K562 (cell line): ENCODE measurements at regions not wholly inside any gene's neighbourhood (a gene's known extent, or its start where the extent isn't known, plus 50 kb on each side); places are given as distances from the start of the nearest gene placed in this dataset.

Experiments used
- ATAC-seq: fragments of 200-7000 bp; cut with Tn5 transposase; 3 replicates; pipeline ENCODE4 v1.9.1; 2020; ENCODE audit warnings: moderate library complexity
- BruUV-seq: library from RNA; stranded (reverse); fragments of 400-500 nt; replicated peaks from 2 replicates; lab custom pipeline; 2021; lab: Mats Ljungman, UMichigan
- CTCF ChIA-PET: fragments of 300-600 bp; formaldehyde crosslinking; extraction: SDS; loops from one replicate; lab custom pipeline; 2021; ENCODE audit warnings: low intra/inter-chr PET ratio; lab: Yijun Ruan, JAX
- POLR2A ChIA-PET: fragments of 300-600, 350-650 bp; sonication (Branson Sonifier 250); formaldehyde crosslinking; extraction: SDS; loops from one replicate; lab custom pipeline; 2021; ENCODE audit warnings: antibody characterized with exemption, inconsistent platforms; lab: Yijun Ruan, JAX
- DNase-seq, 4 experiments: peaks; one replicate each; pipeline versions ENCODE4 v3.0.0 to v3.0.0-alpha.2; 2011 to 2018; ENCODE audit warnings: low spot score in 3 of 4, mixed read lengths in 3 of 4; ENCODE audit errors: extremely low read depth in 1 of 4
- FAIRE-seq: peaks from 2 replicates; lab custom pipeline; 2011; peaks lifted over from hg19 to GRCh38; lab: Jason Lieb, UNC
- H2AFZ ChIP-seq: 2 replicates; pipeline ENCODE4 v1.6.0; 2011; ENCODE audit warnings: low read depth, low read length, control low read depth, inconsistent platforms
- H3K27ac ChIP-seq: fragments of 200-600 bp; 3 replicates; pipeline ENCODE4 v1.8.0; 2011; ENCODE audit warnings: low read depth, mild to moderate bottlenecking, control low read depth, inconsistent platforms, low read length, moderate library complexity, mixed read lengths; ENCODE audit errors: extremely low read depth
- H3K27me3 ChIP-seq, 2 experiments: fragments of 300-600 bp in 1 of 2; 2 replicates in 1 of 2; 3 replicates in 1 of 2; pipeline versions ENCODE4 v1.6.0 to v1.8.0; 2011; ENCODE audit warnings: inconsistent platforms in 2 of 2, low read length in 2 of 2, mild to moderate bottlenecking in 1 of 2, mixed read lengths in 1 of 2, moderate library complexity in 1 of 2; ENCODE audit not compliant: control insufficient read depth in 2 of 2, insufficient read depth in 2 of 2
- H3K36me3 ChIP-seq: fragments of 300-600 bp; 3 replicates; pipeline ENCODE4 v1.8.0; 2011; ENCODE audit warnings: mild to moderate bottlenecking, low read length, inconsistent platforms; ENCODE audit not compliant: control insufficient read depth, insufficient read depth
- H3K4me1 ChIP-seq, 2 experiments: fragments of 200-600 bp in 1 of 2; replicated peaks in 1 of 2; 2 replicates in 1 of 2; 3 replicates in 1 of 2; pipeline versions ENCODE4 v1.5.1 to v1.8.0; 2011; ENCODE audit warnings: inconsistent platforms in 2 of 2, low read length in 2 of 2, mild to moderate bottlenecking in 1 of 2, mixed read lengths in 1 of 2, moderate library complexity in 1 of 2; ENCODE audit not compliant: control insufficient read depth in 2 of 2, insufficient read depth in 2 of 2
- H3K4me2 ChIP-seq: 2 replicates; pipeline ENCODE4 v1.6.1; 2011; ENCODE audit warnings: low read length, control low read depth, inconsistent platforms, mixed read lengths; ENCODE audit not compliant: insufficient read depth
- H3K4me3 ChIP-seq: fragments of 200-600 bp; sonication (generic), shearing (Covaris generic); 2 replicates; pipeline ENCODE4 v1.5.1; 2016; ENCODE audit warnings: control low read depth, inconsistent platforms
- H3K79me2 ChIP-seq: fragments of 200-600 bp; 3 replicates; pipeline ENCODE4 v1.8.0; 2011; ENCODE audit warnings: low read length, inconsistent platforms; ENCODE audit not compliant: control insufficient read depth, insufficient read depth
- H3K9ac ChIP-seq, 2 experiments: 2 replicates each; pipeline versions ENCODE4 v1.6.0 to v1.6.1; 2011; ENCODE audit warnings: low read depth in 2 of 2, low read length in 2 of 2, control low read depth in 1 of 2, inconsistent platforms in 1 of 2, mild to moderate bottlenecking in 1 of 2, mixed read lengths in 1 of 2; ENCODE audit not compliant: insufficient read depth in 1 of 2
- H3K9me1 ChIP-seq: one replicate; pipeline ENCODE4 v1.6.0; 2011; ENCODE audit warnings: inconsistent platforms, mild to moderate bottlenecking, low read length, moderate library complexity; ENCODE audit not compliant: control insufficient read depth, insufficient read depth
- H3K9me3 ChIP-seq: replicated peaks from 2 replicates; pipeline ENCODE4 v1.5.1; 2011; ENCODE audit warnings: low read depth, low read length, inconsistent platforms; ENCODE audit not compliant: control insufficient read depth, insufficient read depth
- H4K20me1 ChIP-seq: replicated peaks from 2 replicates; pipeline ENCODE4 v1.6.1; 2011; ENCODE audit warnings: low read length, inconsistent platforms, mixed read lengths; ENCODE audit not compliant: control insufficient read depth, insufficient read depth
- ESRRB ChIP-seq: fragments of 250-450 bp; sonication (Bioruptor Pico); IDR thresholded peaks from 2 replicates; pipeline ENCODE4 v1.5.0; 2020; ENCODE audit warnings: mild to moderate bottlenecking, moderate library complexity, borderline replicate concordance
- GABPA ChIP-seq: fragments of 200-800 bp; sonication (Bioruptor generic); conservative IDR thresholded peaks from 2 replicates; pipeline ENCODE4 v1.6.1; 2016; ENCODE audit warnings: low read depth, missing genetic modification characterization, missing compliant biosample characterization
- PHF21A ChIP-seq: fragments of 450-650 bp; IDR thresholded peaks from 2 replicates; pipeline ENCODE4 v1.6.1; 2017; ENCODE audit warnings: low read depth, borderline replicate concordance
- PML ChIP-seq: IDR thresholded peaks from 2 replicates; pipeline ENCODE4 v1.6.1; 2012; ENCODE audit warnings: low read length, inconsistent platforms
- POLR2AphosphoS5 ChIP-seq: IDR thresholded peaks from 2 replicates; pipeline ENCODE4 v1.6.1; 2011; ENCODE audit warnings: mild to moderate bottlenecking, low read depth, low read length, moderate library complexity; ENCODE audit not compliant: control insufficient read depth, insufficient read depth
- XRCC4 ChIP-seq: IDR thresholded peaks from one replicate; pipeline ENCODE4 v1.6.1; 2011; ENCODE audit not compliant: insufficient read depth, insufficient read length; ENCODE audit errors: extremely low read depth
- WGBS: fragments of 100-300 bp; shearing (Covaris generic); methylation state at CpG from one replicate; pipeline ENCODE4 v1.1.6; 2016; ENCODE audit warnings: low coverage, mixed read lengths; ENCODE audit not compliant: insufficient coverage; ENCODE audit errors: missing lambda C conversion rate; 5-methylcytosine and 5-hydroxymethylcytosine counted together
- in situ Hi-C: fragments of 300-500 bp; cut with MboI; formaldehyde crosslinking; loops from 4 replicates; pipeline ENCODE4 v1.15.0; 2018; ENCODE audit warnings: inconsistent platforms, mixed read lengths
- intact Hi-C: fragments of 100-400 bp; cut with micrococcal nuclease; formaldehyde crosslinking; loops from 2 replicates; pipeline ENCODE4 v1.14.2; 2022
- TF ChIP-seq, protein P1 (sequence below): sonication (generic); formaldehyde crosslinking; IDR thresholded peaks from 2 replicates; pipeline ENCODE4 v1.8.0; 2022; ENCODE audit warnings: missing genetic modification reagents, mild to moderate bottlenecking, borderline replicate concordance
- TF ChIP-seq, protein P2 (sequence below): fragments of 450-650 bp; IDR thresholded peaks from 2 replicates; pipeline ENCODE4 v1.6.1; 2016; ENCODE audit warnings: mild to moderate bottlenecking

DNA sequence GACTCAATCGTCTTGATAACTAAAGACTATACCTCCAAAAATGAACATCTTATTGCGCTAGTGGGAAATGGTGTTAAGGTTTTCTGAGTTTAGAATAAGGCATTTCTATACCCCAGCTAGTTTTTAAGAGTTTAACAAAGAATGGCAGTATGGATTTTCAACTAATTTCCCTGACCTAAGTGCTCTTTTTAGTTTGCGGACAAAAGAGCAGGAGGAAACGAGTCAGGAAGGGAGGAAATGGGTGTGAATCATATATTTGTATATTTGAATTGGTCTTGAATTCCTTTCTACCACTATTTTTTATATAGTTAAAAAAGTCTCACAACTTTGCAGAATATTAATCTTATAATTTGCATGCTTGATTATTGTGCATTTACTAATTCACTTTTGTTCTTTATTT, 516.3 kb upstream of the ZNF608 start (continued):
- TF ChIP-seq, protein P1, sequence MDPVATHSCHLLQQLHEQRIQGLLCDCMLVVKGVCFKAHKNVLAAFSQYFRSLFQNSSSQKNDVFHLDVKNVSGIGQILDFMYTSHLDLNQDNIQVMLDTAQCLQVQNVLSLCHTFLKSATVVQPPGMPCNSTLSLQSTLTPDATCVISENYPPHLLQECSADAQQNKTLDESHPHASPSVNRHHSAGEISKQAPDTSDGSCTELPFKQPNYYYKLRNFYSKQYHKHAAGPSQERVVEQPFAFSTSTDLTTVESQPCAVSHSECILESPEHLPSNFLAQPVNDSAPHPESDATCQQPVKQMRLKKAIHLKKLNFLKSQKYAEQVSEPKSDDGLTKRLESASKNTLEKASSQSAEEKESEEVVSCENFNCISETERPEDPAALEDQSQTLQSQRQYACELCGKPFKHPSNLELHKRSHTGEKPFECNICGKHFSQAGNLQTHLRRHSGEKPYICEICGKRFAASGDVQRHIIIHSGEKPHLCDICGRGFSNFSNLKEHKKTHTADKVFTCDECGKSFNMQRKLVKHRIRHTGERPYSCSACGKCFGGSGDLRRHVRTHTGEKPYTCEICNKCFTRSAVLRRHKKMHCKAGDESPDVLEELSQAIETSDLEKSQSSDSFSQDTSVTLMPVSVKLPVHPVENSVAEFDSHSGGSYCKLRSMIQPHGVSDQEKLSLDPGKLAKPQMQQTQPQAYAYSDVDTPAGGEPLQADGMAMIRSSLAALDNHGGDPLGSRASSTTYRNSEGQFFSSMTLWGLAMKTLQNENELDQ: no peak
- TF ChIP-seq POLR2AphosphoS5 (no peak), PHF21A (no peak), PML (no peak), XRCC4 (no peak)

DNA sequence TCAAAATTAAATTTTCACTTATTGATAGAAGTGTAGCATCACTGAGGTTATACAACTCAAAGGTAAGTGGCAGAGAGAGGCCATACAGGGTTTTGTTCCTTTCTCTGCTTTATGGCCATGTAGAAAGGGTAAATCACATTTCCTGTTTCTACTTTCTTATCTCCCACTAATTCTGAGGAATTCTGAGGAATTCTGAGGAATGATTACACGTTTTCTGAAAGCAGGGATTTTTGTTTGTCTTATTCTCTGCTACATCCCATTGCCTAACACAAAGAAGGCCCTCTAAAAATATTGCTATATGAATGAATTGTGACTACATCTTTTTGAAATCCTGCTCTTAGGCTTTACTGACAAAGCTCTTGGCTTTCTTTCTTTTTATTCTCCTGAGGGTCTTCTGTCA, 516.9 kb upstream of the ZNF608 start:
- TF ChIP-seq, protein P2, sequence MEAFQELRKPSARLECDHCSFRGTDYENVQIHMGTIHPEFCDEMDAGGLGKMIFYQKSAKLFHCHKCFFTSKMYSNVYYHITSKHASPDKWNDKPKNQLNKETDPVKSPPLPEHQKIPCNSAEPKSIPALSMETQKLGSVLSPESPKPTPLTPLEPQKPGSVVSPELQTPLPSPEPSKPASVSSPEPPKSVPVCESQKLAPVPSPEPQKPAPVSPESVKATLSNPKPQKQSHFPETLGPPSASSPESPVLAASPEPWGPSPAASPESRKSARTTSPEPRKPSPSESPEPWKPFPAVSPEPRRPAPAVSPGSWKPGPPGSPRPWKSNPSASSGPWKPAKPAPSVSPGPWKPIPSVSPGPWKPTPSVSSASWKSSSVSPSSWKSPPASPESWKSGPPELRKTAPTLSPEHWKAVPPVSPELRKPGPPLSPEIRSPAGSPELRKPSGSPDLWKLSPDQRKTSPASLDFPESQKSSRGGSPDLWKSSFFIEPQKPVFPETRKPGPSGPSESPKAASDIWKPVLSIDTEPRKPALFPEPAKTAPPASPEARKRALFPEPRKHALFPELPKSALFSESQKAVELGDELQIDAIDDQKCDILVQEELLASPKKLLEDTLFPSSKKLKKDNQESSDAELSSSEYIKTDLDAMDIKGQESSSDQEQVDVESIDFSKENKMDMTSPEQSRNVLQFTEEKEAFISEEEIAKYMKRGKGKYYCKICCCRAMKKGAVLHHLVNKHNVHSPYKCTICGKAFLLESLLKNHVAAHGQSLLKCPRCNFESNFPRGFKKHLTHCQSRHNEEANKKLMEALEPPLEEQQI: no peak
- TF ChIP-seq GABPA: no peak
- TF ChIP-seq ESRRB (CRISPR knock-in tag): no peak
- no peaks in the 10 kb centered on the region for H3K4me1 ChIP-seq
- 0% methylated on average over 1 of the region's 1 CpG for WGBS
- FAIRE-seq (no peak), DNase-seq (no peak), ATAC-seq (no peak)
- peaks cover 4% of the 10 kb centered on the region; the same call in 1 of the 2 replicates for H3K9me3 ChIP-seq
- H3K9me1 ChIP-seq: no peaks in the 10 kb centered on the region
- ChIA-PET POLR2A (no interaction called here), CTCF (no interaction called here)
- no peaks in the 10 kb centered on the region for H3K79me2 ChIP-seq
- no TSS peak for BruUV-seq
- no peak overlapping the region for H3K4me2 ChIP-seq
- H2AFZ ChIP-seq: no peak overlapping the region
- intact Hi-C loops: no loop called here
- H3K4me3 ChIP-seq: no peak overlapping the region
- no peak overlapping the region for H3K9ac ChIP-seq
- H3K27me3 ChIP-seq: no peaks in the 10 kb centered on the region
- no peak overlapping the region for H3K27ac ChIP-seq
- H3K36me3 ChIP-seq: no peaks in the 10 kb centered on the region
- in situ Hi-C loops: no loop called here
- no peaks in the 10 kb centered on the region for H4K20me1 ChIP-seq
